HG02970 (cell line): ENCODE measurements at regions not wholly inside any gene's neighbourhood (a gene's known extent, or its start where the extent isn't known, plus 50 kb on each side); places are given as distances from the start of the nearest gene placed in this dataset.

Experiments
- ATAC-seq: cut with Tn5 transposase; IDR thresholded peaks from one replicate; pipeline ENCODE4 v1.9.1; 2021; ENCODE audit warnings: mild to moderate bottlenecking, moderate library complexity, moderate number of reproducible peaks; ENCODE audit not compliant: unreplicated experiment, low FRiP score

GRCh38 chr11:70532731-70533130 lies 134.4 kb downstream of the CTTN start:
- no peak for ATAC-seq

GRCh38 chr11:70535191-70535971 lies 137.1 kb downstream of the CTTN start:
- ATAC-seq, result no peak

- no peak for ATAC-seq
Observed at GRCh38 chr11:70536051-70536877, 137.9 kb downstream of the CTTN start.

GRCh38 chr11:70537576-70538571 lies 139.5 kb downstream of the CTTN start:
- no peak for ATAC-seq

- ATAC-seq, result no peak
Observed at GRCh38 chr11:70538641-70539359, 140.5 kb downstream of the CTTN start.

GRCh38 chr11:70539360-70540095 lies 141.2 kb downstream of the CTTN start:
- ATAC-seq, result no peak

GRCh38 chr11:70540196-70540595 lies 141.9 kb downstream of the CTTN start:
- no peak for ATAC-seq

GRCh38 chr11:70541176-70541575 lies 142.8 kb downstream of the CTTN start:
- no peak for ATAC-seq

- ATAC-seq, result no peak
Observed at GRCh38 chr11:70541699-70542098, 143.4 kb downstream of the CTTN start.

- ATAC-seq, result no peak
Observed at GRCh38 chr11:70542406-70542805, 144.1 kb downstream of the CTTN start.

- no peak for ATAC-seq
Observed at GRCh38 chr11:70542811-70543210, 144.5 kb downstream of the CTTN start.

GRCh38 chr11:70543611-70544010 lies 145.3 kb downstream of the CTTN start:
- no peak for ATAC-seq

GRCh38 chr11:70544067-70544773 lies 145.9 kb downstream of the CTTN start:
- ATAC-seq, result no peak

GRCh38 chr11:70544774-70545609 lies 146.7 kb downstream of the CTTN start:
- no peak for ATAC-seq

GRCh38 chr11:70545610-70545912 lies 147.2 kb downstream of the CTTN start:
- ATAC-seq, result no peak

GRCh38 chr11:70546191-70546940 lies 148.0 kb downstream of the CTTN start:
- ATAC-seq, result no peak

GRCh38 chr11:70547386-70547785 lies 149.1 kb downstream of the CTTN start:
- ATAC-seq, result no peak
